T-helper 1 cell (primary cell): ENCODE measurements at regions not wholly inside any gene's neighbourhood (a gene's known extent, or its start where the extent isn't known, plus 50 kb on each side); places are given as distances from the start of the nearest gene placed in this dataset.
A peak's percentile ranks its signal among the peaks of the same experiment; 100 is the strongest.

ENCODE experiments used
- DNase-seq, 5 donors: peaks; one replicate each; pipeline ENCODE4 v3.0.0-alpha.2; 2012 to 2020

DNA sequence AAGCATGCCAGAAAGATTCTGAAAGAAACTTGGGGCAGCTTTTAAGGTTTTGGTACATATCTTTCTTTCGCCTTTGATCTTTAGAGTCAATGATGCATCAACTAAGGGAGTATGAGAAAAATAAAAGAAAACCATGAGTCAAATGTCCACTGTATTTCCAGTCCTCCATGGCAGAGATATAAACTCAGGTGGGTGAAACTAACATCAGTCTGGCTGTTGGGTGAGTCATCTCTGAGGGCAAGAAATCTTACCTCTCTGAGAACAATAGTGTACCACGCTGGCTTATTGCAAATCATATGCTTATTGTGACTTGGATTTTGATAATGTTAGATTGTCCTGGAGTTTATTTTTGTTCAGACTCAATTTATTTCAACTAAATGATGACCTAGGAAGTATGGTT is 521.0 kb downstream of the PLCL1 start:
- DNase-seq: no peak

- no peak for DNase-seq
Measured at GRCh38 chr2:198324071-198324470, 519.7 kb downstream of the PLCL1 start.

DNA sequence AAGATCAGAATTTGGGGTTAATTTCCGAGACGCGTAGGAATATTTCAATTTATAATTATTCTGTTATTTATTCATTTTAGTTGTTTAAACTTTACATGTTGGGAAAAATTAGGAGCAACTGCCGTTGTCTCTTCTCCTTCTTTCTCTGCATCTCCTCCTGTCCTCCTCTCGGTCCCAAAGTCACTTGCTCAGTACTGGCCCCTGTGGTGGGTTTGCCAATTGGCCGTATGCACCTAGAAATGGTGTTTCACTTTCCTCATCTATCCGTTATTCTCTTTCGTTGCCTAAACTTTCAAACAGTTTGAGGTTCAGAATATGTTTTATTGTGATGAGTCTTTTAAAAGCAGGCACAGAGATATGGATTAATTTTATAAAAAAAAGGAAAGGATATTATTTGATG is 517.9 kb downstream of the PLCL1 start:
- DNase-seq: no peak

DNA sequence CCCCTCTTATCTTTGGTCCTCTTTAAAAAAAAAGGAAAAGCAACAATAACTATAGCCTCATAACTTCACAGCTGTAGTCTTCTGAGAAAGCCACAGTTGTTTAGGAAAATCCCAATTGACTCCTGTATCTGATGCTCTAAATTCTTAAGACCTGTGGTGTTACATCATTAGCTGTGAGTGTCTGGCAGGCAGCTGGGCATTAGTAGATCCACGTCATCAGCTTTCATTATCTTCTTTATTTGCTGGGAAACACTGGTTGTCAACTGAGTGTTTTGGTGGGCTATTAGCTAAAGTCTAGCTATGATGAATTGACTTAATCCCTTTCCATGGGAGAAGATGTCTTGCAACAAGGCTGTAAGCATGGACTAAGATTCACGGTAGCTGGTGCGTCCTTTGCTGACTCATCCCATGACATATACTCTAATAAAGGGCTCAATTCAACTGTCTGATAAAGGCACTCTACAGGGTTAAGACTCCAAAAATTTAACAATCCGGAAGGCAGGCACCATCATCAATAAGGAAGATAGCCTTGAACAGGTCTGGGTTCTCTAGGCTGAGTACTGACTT is 517.2 kb downstream of the PLCL1 start:
- DNase-seq: no peak

GRCh38 chr2:198316852-198317396 is 512.5 kb downstream of the PLCL1 start:
- no peak for DNase-seq

- DNase-seq: no peak
Measured at GRCh38 chr2:198315791-198316630, 511.6 kb downstream of the PLCL1 start.

- peak in 1 of 5 donors; percentile 6 for DNase-seq
Measured at GRCh38 chr2:198314559-198315153, 510.3 kb downstream of the PLCL1 start.

- DNase-seq: no peak
Measured at GRCh38 chr2:198312596-198313483, 508.4 kb downstream of the PLCL1 start.

DNA sequence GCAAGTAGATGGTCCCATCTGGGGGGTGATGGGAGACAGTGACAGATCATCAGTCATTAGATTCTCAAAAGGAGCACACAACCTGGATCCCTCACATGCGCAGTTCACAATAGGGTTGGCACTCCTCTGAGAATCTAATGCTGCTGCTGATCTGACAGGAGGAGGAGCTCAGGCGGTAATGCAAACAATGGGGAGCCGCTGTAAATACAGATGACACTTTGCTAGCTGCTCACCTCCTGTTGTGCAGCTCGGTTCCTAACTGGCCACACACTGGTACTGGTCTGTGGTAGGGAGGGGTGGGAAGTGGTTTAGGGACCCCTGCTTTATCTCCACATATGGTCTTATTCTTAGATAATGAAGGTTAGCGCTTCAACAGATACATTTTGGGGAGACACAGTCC is 506.6 kb downstream of the PLCL1 start:
- no peak for DNase-seq

DNA sequence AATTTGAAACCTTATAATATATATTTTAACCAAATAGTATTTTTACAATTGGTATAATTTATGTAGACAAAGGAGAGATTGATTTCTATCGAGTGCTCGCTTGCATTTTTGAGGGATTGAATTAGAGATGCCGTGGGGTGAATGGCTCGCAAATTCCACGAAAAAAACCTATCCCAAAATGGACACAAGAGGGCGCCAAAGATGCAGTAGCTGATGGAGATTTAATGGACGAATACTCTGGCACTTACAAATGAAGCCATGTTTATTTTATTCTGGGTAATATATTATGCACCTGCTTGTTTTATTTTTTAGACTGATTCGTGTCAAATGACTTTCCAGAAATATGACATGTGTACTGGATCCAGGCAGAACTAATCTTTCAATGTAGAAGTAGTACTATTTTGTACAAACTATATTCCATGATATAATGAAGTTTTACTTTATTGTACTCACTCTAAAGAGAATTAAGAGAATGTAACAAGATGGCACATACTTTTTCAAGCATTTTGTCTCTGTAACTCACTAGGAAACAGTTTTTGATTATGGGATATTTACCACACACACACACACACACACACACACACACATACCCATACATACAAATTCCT is 505.4 kb downstream of the PLCL1 start:
- peak; percentile 15 to 42 (median 37) for DNase-seq

DNA sequence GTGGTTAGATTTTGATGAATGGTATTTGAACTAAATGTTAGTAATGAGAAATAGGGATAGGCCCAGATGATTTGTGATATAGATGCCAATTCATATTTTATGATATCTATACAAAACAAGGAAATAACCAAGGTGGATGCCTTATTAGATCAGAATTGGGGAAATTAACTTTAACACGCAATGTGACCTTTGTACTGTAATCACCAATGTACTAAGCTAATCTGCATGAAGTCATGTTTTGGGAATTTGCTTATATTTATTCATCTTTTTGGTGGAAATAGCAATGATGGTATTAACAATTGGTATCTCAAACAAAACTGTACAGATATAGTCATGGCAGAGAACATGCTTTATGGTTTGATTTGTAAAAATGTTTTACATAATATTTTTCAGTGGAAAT is 504.7 kb downstream of the PLCL1 start:
- no peak for DNase-seq

GRCh38 chr2:198308368-198308767 is 504.0 kb downstream of the PLCL1 start:
- DNase-seq: no peak

DNA sequence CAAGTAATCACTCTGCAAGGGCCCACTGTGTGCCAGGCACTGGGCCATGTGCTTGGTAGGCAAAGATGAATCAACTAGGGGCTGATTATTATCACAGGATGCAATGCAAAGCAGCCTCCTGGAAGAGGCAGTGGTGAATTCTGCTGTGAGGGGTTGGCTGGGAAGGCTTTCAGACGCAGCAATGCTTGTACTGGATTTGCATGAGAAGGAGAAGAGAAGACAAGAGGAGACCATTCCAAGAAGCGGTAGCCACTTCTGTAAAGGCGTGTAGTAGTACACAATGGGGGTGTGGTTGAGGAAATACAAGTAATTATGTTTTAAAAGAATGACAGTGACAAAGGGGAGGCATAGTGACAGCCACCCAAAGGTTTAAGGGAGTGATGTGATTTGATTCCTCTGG is 502.7 kb downstream of the PLCL1 start:
- no peak for DNase-seq

DNA sequence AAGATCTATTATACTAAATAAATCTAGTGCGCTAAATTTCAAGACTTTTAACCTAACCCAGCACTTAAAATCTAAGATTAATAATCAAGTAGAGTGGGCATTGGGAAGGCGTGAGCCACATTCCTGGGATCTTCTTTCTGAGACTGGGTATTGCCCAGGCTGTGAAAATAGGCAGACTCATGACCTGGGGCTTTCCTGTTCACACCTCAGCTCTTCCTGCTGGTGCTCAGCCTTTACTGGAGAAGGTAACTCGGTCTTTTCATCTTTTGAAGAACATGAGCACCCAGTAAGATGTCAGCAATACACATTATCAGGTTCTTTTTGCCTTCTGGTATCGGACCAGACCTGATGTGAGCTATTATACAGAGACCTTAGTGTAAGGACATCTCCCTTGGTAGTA is 500.5 kb downstream of the PLCL1 start:
- DNase-seq: no peak

GRCh38 chr2:198297350-198297749 is 493.0 kb downstream of the PLCL1 start:
- no peak for DNase-seq

DNA sequence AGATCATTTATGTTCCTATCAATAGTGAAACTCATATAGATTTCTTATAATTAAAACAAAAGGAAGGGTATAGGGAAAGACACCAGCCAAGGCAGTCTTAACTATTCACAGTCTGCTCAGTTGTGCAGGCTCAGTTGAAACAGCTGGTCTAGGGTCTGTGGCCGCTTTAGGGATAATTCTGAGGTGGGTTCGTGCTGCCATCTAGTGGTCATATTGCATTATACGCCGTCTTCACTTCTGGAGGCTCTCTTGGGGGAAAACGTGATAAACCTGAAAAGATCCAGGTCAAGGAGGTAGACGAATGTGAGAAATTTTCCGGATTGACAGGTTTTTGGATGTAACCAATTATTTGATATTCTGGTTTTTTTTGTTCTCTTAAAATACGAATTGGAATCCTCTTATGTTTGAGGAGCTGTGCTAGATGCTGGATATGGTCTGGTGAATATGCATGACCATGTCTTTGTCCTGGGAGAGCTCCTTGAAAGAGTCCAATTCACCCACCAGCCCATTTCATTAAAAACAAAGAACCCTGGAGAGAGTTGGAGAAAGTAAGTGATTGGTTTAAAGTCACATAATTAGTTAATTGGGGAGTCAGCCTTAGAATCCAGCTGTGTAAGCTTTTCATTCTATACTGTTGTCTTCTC is 492.4 kb downstream of the PLCL1 start:
- DNase-seq: peak in 4 of 5 donors; percentile 25 to 56 (median 38)

DNA sequence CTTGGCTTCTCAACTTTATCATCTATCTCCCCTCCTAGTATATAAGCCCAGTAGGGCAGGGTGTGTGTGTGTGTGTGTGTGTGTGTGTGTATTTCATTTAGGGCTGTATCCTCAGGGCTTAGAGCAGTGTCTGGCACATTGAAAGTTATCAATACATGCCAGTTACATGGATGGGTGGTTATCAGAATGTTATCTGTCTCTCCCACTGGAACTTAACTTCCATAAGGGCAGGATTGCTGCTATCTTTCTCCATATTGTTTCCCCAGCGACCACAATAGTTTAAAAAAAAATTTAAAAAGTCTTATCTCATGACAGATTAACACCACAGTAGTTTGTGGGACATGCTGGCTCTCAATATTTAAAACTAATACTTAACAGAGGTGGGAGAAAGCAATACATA is 488.9 kb downstream of the PLCL1 start:
- DNase-seq: no peak

GRCh38 chr2:198289811-198290210 is 485.4 kb downstream of the PLCL1 start:
- DNase-seq: no peak

- DNase-seq: no peak
Measured at GRCh38 chr2:198287706-198288105, 483.3 kb downstream of the PLCL1 start.

GRCh38 chr2:198285216-198285615 is 480.8 kb downstream of the PLCL1 start:
- DNase-seq: no peak

DNA sequence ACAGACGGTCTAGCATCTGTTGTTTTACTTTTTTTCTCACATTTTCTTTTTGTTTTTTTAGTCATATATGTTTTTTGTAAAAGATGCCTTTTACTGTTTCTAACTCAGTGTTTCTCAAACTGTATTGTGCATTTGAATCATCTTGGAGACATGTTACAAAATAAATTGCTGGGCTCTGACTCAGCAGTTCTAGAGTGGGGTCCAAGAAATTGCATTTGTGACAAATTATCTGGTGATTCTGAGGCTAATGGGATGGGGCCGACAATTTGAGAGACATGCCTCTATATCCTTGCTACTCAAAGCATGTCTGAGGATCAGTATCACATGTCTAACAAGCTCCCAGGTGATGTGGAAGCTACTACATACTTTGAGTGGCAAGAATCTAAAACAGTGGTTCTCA is 478.8 kb downstream of the PLCL1 start:
- no peak for DNase-seq

GRCh38 chr2:198282061-198282460 is 477.7 kb downstream of the PLCL1 start:
- DNase-seq: no peak
